Large intestine (tissue), 3 donors: ENCODE measurements at regions not wholly inside any gene's neighbourhood (a gene's known extent, or its start where the extent isn't known, plus 50 kb on each side); places are given as distances from the start of the nearest gene placed in this dataset.
"Not testable (repeated sequence)": the region's sequence is repeated elsewhere in the genome, so short reads cannot be mapped to it uniquely, and the experiment has no call there.

Experiments used
- DNase-seq, 2 donors: peaks; one replicate each; pipeline versions ENCODE4 v3.0.0 to v3.0.0-alpha.2; 2013
- H3K27ac ChIP-seq: one replicate; pipeline ENCODE4 v1.5.1; 2013; ENCODE audit warnings: low read length
- H3K27me3 ChIP-seq: 2 replicates; pipeline ENCODE4 v1.6.1; 2013; ENCODE audit warnings: low read length; ENCODE audit not compliant: control insufficient read depth, insufficient read depth
- H3K36me3 ChIP-seq: 2 replicates; pipeline ENCODE4 v1.6.1; 2013; ENCODE audit warnings: low read length; ENCODE audit not compliant: control insufficient read depth, insufficient read depth
- H3K4me1 ChIP-seq: one replicate; pipeline ENCODE4 v1.6.1; 2013; ENCODE audit warnings: low read length; ENCODE audit not compliant: control insufficient read depth, insufficient read depth
- H3K4me3 ChIP-seq: one replicate; pipeline ENCODE4 v1.5.1; 2013; ENCODE audit warnings: low read length
- H3K9me3 ChIP-seq: one replicate; pipeline ENCODE4 v1.6.1; 2013; ENCODE audit warnings: mild to moderate bottlenecking, low read depth, low read length, moderate library complexity; ENCODE audit not compliant: control insufficient read depth
- WGBS: methylation state at CpG from one replicate; pipeline ENCODE4 v1.1.5; 2013; ENCODE audit warnings: low lambda C conversion rate; ENCODE audit not compliant: insufficient coverage; 5-methylcytosine and 5-hydroxymethylcytosine counted together

DNA sequence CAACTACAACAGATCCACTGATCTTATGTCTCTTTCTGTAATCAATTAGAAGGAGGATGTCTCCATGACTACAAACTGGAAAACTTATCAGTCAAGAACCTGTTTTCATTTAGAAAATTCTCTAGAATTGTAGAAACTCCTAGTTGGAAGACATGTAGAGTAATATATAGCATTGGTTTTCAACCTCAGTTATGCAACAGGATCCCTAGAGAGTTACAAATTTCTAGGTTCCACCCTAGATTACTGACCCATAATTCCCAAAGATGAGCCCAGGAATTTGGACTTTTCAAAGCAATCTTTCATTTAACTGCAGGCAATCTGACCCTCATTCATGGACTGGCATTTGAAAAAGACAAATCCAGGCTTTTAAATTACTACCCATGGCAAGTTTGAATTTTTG lies 116.9 kb upstream of the RAP2B start:
- no peaks in the 10 kb centered on the region for H3K27me3 ChIP-seq
- DNase-seq = no peak
- H3K4me3 ChIP-seq = no peak overlapping the region
- H3K9me3 ChIP-seq = no peaks in the 10 kb centered on the region
- H3K36me3 ChIP-seq = no peaks in the 10 kb centered on the region
- no peaks in the 10 kb centered on the region for H3K4me1 ChIP-seq
- no peak overlapping the region for H3K27ac ChIP-seq

DNA sequence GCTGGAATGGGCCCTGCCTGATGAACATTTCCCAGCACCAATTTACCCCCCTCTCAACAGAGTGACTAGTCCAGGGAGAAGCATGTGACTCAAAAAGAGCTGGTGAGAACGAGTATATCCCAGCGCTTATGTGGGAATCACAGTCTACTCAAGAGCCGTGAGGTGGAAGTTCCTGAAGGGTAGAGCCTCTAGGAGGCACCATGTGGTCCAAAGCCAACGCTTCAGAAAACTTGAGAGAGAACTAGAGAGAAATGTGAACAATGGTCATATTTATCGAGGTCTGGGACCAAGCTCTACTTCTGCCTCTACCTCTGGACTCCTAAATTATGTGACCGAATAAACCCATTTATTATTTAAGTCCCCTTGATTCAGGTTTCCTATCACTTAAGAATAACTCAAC lies 111.0 kb upstream of the RAP2B start:
- DNase-seq = no peak
- Histone ChIP-seq H3K27me3 (no peaks in the 10 kb centered on the region), H3K27ac (no peak overlapping the region), H3K4me3 (no peak overlapping the region), H3K4me1 (no peaks in the 10 kb centered on the region), H3K36me3 (no peaks in the 10 kb centered on the region), H3K9me3 (no peaks in the 10 kb centered on the region)
- WGBS = 100% methylated on average over 2 of the region's 6 CpGs

DNA sequence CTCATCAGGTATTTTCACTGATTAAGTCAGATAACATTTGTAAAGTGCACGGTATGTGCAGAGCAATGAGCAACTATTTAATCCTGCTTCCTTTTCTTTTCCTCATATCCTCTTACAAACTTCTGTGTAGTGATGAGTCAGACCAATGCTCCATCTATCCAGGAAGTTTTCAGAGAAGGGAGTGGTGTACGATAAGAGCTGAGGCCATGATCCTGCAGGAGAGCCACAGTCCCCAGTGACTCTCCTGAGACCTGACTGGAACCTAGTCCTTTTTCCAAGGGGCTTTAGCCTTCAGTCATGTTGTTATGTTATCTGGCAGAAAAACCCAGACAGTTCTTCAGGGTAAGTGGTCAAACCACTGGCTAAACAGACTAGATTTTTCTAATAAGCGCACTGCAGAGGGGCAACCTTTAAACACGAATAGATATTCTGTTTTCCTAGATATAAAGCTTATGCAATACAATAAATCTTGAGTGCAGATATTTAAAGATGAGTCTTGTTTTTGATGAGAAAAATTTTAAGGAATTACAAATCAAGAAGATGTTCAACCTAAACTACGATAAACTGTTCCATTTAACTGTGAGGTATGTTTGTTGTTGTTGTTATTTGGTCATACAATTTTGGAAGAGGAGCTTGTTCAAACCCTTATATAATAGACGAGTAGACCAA lies 110.5 kb upstream of the RAP2B start:
- DNase-seq = peak in 1 of 2 donors; percentile 43
- no peaks in the 10 kb centered on the region for H3K9me3 ChIP-seq
- H3K27ac ChIP-seq = no peak overlapping the region
- H3K4me3 ChIP-seq = no peak overlapping the region
- H3K36me3 ChIP-seq = no peaks in the 10 kb centered on the region
- no peaks in the 10 kb centered on the region for H3K27me3 ChIP-seq
- no peaks in the 10 kb centered on the region for H3K4me1 ChIP-seq
- WGBS = 100% methylated on average over 1 of the region's 6 CpGs

DNA sequence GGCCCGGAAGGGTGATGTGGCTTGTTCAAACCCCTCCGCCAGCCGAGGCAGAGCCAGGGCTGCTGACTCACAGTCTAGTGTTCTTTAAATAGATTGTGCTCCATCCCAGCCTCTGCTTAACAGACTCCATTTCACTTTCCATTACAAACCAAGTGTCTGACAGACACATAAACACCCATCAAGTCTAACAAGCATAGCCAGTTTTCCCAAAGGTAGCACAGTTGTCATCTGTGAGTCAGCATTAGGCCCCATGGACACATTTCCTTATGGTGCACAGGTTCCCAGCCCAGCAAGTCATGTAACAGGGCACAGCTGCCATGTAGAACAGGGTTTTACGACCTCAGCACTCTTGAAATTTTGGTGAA lies 109.9 kb upstream of the RAP2B start:
- H3K4me3 ChIP-seq = no peak overlapping the region
- no CpG with 5 or more reads among the region's 4 CpGs for WGBS
- no peaks in the 10 kb centered on the region for H3K9me3 ChIP-seq
- no peaks in the 10 kb centered on the region for H3K27me3 ChIP-seq
- H3K36me3 ChIP-seq = no peaks in the 10 kb centered on the region
- no peaks in the 10 kb centered on the region for H3K4me1 ChIP-seq
- H3K27ac ChIP-seq = no peak overlapping the region
- DNase-seq = peak in 1 of 2 donors; percentile 28

DNA sequence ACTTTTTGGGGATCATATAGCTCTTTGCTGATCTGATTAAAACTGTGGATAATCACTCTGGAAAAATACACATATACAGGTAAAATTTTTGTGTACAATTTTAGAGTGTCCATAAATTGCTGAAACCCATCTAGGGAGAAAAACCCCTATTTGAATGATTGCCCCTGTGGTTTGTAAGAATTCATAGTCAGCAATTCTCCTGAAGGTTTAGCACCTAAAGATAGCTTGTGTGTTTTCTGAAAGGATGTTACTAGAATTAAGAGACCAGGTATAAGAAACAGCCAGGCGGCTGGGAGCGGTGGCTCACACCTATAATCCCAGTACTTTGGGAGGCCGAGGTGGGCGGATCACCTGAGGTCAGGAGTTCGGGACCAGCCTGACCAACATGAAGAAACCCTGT lies 106.8 kb upstream of the RAP2B start:
- H3K36me3 ChIP-seq = no peaks in the 10 kb centered on the region
- H3K4me1 ChIP-seq = no peaks in the 10 kb centered on the region
- H3K27ac ChIP-seq = no peak overlapping the region
- H3K9me3 ChIP-seq = no peaks in the 10 kb centered on the region
- no peak overlapping the region for H3K4me3 ChIP-seq
- no peaks in the 10 kb centered on the region for H3K27me3 ChIP-seq
- DNase-seq = no peak
- WGBS = no CpG with 5 or more reads among the region's 5 CpGs

DNA sequence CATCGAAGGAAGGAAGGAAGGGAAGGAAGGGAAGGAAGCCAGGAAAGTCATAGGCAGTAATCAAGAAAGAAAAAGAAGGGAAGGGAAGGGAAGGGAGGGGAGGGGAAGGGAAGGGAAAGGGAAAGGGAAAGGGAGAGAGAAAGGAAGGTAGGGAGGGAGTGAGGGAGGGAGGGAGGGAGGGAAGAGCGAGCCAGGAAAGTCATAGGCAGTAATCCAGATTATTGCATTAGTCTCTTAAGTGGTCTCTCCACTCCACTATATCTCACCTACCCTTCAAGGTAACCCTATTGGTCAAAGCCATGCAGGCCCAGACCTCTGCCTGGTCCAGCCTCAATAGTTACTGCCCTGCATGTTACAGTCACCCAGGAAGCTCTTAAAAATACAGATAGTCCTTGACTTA lies 106.2 kb upstream of the RAP2B start:
- no CpG with 5 or more reads among the region's 2 CpGs for WGBS
- H3K4me3 ChIP-seq = no peak overlapping the region
- no peak for DNase-seq
- no peaks in the 10 kb centered on the region for H3K27me3 ChIP-seq
- H3K9me3 ChIP-seq = no peaks in the 10 kb centered on the region
- H3K27ac ChIP-seq = no peak overlapping the region
- H3K36me3 ChIP-seq = no peaks in the 10 kb centered on the region
- H3K4me1 ChIP-seq = no peaks in the 10 kb centered on the region

DNA sequence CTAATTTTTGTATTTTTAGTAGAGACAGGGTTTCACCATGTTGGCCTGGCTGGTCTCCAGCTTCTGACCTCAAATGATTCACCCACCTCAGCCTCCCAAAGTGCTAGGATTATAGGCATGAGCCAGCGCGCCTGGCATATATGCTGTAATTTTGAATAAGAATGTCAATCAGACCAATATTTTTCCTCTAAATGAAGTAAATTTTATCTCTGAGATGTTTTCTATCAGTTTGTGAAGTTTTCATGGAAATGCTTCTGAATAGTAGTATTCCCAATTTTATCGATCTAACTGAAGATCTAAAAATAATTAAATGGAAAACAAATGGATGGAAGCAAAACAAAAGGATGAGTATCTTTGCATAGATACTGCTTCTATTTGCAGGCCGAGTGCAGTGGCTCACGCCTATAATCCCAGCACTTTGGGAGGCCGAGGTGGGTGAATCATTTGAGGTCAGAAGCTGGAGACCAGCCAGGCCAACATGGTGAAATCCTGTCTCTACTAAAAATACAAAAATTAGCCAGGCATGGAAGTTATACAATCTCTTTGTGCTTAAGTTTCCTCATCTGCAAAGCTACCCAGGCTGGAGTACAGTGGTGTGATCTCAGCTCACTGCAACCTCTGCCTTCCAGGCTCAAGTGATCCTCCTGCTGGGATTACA lies 103.9 kb upstream of the RAP2B start:
- not testable (repeated sequence) for H3K9me3 ChIP-seq, DNase-seq, H3K27ac ChIP-seq, H3K4me3 ChIP-seq, H3K4me1 ChIP-seq, H3K27me3 ChIP-seq, H3K36me3 ChIP-seq
- 88% methylated on average over 1 of the region's 6 CpGs for WGBS

DNA sequence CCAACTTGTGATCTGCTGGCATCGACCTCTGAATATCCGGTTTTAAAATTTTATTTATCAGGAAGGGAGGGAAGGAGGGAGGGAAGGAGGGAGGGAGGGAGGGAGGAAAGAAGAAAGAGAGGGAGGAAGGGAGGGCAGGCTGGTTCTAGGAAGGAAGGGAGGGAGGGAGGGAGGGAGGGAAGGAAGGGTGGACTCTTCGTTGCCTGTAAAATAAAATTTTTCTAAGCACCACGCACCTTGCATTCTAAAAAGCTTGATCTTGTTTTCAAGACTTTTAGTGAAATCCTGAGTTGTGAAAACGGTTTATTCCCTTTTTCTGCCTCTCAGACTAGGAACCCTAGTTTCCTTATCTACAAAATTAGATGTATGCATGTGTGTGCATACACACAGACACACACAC lies 101.7 kb upstream of the RAP2B start:
- Histone ChIP-seq H3K27me3 (no peaks in the 10 kb centered on the region), H3K4me1 (no peaks in the 10 kb centered on the region), H3K4me3 (no peak overlapping the region), H3K9me3 (no peaks in the 10 kb centered on the region), H3K27ac (no peak overlapping the region), H3K36me3 (no peaks in the 10 kb centered on the region)
- no peak for DNase-seq
- no CpG with 5 or more reads among the region's 5 CpGs for WGBS

DNA sequence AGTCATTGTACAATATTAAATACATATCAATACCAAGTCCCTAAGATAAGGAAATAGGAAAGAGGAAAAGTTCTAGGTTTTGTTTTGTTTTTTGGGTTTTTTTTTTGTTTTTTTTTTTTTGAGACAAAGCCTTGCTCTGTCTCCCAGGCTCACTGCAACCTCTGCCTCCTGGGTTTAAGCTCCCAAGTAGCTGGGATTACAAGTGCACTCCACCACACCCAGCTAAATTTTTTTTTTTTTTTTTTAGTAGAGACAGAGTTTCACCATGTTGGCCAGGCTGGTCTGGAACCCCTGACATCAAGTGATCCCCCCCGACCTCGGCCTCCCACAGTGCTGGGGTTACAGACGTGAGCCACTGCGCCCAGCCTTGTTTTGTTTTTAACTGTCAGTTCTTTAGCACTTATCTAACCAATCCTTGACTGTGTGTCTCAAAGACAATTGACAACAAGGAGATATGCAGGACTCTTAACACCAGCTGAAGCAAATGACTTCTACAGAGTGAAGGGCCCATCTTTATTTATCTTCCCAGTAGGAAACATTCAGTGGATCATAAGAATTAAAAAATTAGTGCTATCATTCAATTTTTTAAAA lies 100.0 kb upstream of the RAP2B start:
- Histone ChIP-seq H3K27me3 (no peaks in the 10 kb centered on the region), H3K36me3 (no peaks in the 10 kb centered on the region), H3K4me1 (no peaks in the 10 kb centered on the region), H3K4me3 (no peak overlapping the region), H3K9me3 (no peaks in the 10 kb centered on the region), H3K27ac (no peak overlapping the region)
- no peak for DNase-seq
- WGBS = no CpG with 5 or more reads among the region's 4 CpGs

DNA sequence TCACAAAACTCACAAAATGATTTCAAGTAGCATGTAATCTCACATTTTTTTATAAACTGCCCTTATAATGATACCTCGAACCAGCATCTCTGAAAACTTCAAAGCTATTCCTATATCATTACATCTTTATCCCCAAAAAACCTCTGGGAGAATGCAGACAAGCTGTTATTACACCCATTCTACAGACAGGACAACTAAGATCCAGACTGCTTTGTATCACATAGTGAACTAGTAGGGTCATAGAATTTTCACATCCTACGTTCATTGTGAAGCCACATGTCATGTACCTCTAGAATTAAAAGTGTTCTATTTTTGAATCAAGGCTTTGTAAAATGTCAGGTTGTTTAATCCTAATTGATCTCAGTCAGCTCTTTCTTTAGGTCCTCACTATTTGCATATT lies 98.7 kb upstream of the RAP2B start:
- Histone ChIP-seq H3K4me1 (no peaks in the 10 kb centered on the region), H3K27ac (no peak overlapping the region), H3K4me3 (no peak overlapping the region), H3K27me3 (no peaks in the 10 kb centered on the region), H3K9me3 (no peaks in the 10 kb centered on the region), H3K36me3 (no peaks in the 10 kb centered on the region)
- DNase-seq = no peak
- WGBS = 100% methylated on average over 1 of the region's 2 CpGs

DNA sequence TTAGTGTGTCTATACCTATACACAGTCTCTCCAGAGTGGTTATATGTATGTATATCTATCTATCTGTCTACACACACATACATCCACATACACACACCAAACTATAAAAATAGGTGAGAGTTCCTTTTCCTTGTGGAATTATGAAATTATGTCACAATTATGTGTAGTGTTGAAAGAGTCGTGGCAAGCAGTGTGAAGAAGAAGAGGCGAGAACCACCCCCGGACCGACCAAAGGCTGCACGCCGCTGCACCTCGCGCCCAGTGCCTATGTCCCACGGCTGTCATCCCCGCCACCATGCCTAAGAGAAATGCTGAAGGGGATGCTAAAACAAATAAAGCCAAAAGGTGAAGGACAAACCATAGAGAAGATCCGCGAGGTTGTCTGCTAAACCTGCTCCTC lies 95.0 kb upstream of the RAP2B start:
- no peaks in the 10 kb centered on the region for H3K36me3 ChIP-seq
- no peaks in the 10 kb centered on the region for H3K4me1 ChIP-seq
- no peak overlapping the region for H3K4me3 ChIP-seq
- H3K27me3 ChIP-seq = no peaks in the 10 kb centered on the region
- DNase-seq = no peak
- H3K9me3 ChIP-seq = no peaks in the 10 kb centered on the region
- H3K27ac ChIP-seq = no peak overlapping the region
- 79% methylated on average over 3 of the region's 12 CpGs for WGBS
